WTC11 (cell line): ENCODE measurements at regions not wholly inside any gene's neighbourhood (a gene's known extent, or its start where the extent isn't known, plus 50 kb on each side); places are given as distances from the start of the nearest gene placed in this dataset.

Source experiments
- ATAC-seq: fragments of 200-7000 bp; cut with Tn5 transposase; 2 replicates; pipeline ENCODE4 v1.10.0; 2021; ENCODE audit warnings: mild to moderate bottlenecking, moderate library complexity
- CTCF ChIA-PET: fragments of 300-600 bp; sonication (Branson Sonifier 250); formaldehyde crosslinking; loops from one replicate; lab custom pipeline; 2021; ENCODE audit warnings: antibody characterized with exemption; lab: Charles Lee
- POLR2A ChIA-PET: fragments of 350-600 bp; sonication (Branson Sonifier 250); formaldehyde crosslinking; loops from one replicate; lab custom pipeline; 2021; ENCODE audit warnings: antibody characterized with exemption; lab: Charles Lee
- DNase-seq: peaks from one replicate; pipeline ENCODE4 v3.0.0; 2021; ENCODE audit warnings: low spot score
- H3K27ac Mint-ChIP-seq: 2 replicates; pipeline ENCODE4 v1.8.0; 2021; ENCODE audit warnings: mixed read lengths
- H3K27me3 Mint-ChIP-seq: 2 replicates; pipeline ENCODE4 v1.8.0; 2021; ENCODE audit warnings: low read depth, mild to moderate bottlenecking, moderate library complexity, mixed read lengths
- H3K36me3 Mint-ChIP-seq: 2 replicates; pipeline ENCODE4 v1.8.0; 2021; ENCODE audit warnings: mixed read lengths
- H3K4me1 Mint-ChIP-seq: 2 replicates; pipeline ENCODE4 v1.8.0; 2022; ENCODE audit warnings: mixed read lengths
- H3K4me3 Mint-ChIP-seq: 2 replicates; pipeline ENCODE4 v1.8.0; 2021; ENCODE audit warnings: mild to moderate bottlenecking, moderate library complexity, mixed read lengths
- H3K9me3 Mint-ChIP-seq: 2 replicates; pipeline ENCODE4 v1.8.0; 2021; ENCODE audit warnings: mixed read lengths
- ATF1 ChIP-seq: sonication (generic); formaldehyde crosslinking; IDR thresholded peaks from 2 replicates; pipeline ENCODE4 v1.8.1; 2023; ENCODE audit warnings: mild to moderate bottlenecking, moderate library complexity, missing genetic modification reagents
- ATF3 ChIP-seq: sonication (generic); formaldehyde crosslinking; conservative IDR thresholded peaks from 2 replicates; pipeline ENCODE4 v1.8.1; 2022; ENCODE audit warnings: mild to moderate bottlenecking, missing genetic modification reagents
- CREB1 ChIP-seq: sonication (generic); formaldehyde crosslinking; IDR thresholded peaks from 2 replicates; pipeline ENCODE4 v1.8.0; 2023; ENCODE audit warnings: mild to moderate bottlenecking, missing genetic modification reagents
- CTCF ChIP-seq: fragments of 200-600 bp; IDR thresholded peaks from 2 replicates; pipeline ENCODE4 v1.8.0; 2022; ENCODE audit warnings: antibody characterized with exemption
- E2F1 ChIP-seq: sonication (generic); formaldehyde crosslinking; IDR thresholded peaks from 2 replicates; pipeline ENCODE4 v1.8.0; 2022; ENCODE audit warnings: mild to moderate bottlenecking, missing genetic modification reagents
- E2F5 ChIP-seq: sonication (generic); formaldehyde crosslinking; IDR thresholded peaks from 2 replicates; pipeline ENCODE4 v1.8.1; 2022; ENCODE audit warnings: mild to moderate bottlenecking, moderate library complexity, missing genetic modification reagents
- FOXP1 ChIP-seq: sonication (generic); formaldehyde crosslinking; IDR thresholded peaks from 2 replicates; pipeline ENCODE4 v1.8.0; 2022; ENCODE audit warnings: missing genetic modification reagents, mild to moderate bottlenecking, moderate library complexity, borderline replicate concordance
- GRHL2 ChIP-seq: fragments of 250-450 bp; sonication (Bioruptor Pico); IDR thresholded peaks from 2 replicates; pipeline ENCODE4 v1.8.0; 2022; ENCODE audit warnings: mild to moderate bottlenecking, moderate library complexity; ENCODE audit not compliant: insufficient replicate concordance, severe bottlenecking
- IRF1 ChIP-seq: sonication (generic); formaldehyde crosslinking; IDR thresholded peaks from 2 replicates; pipeline ENCODE4 v1.8.0; 2023; ENCODE audit warnings: missing genetic modification reagents
- IRF2 ChIP-seq: sonication (generic); formaldehyde crosslinking; IDR thresholded peaks from 2 replicates; pipeline ENCODE4 v1.8.0; 2022; ENCODE audit warnings: low read depth, missing genetic modification reagents, borderline replicate concordance
- KAT7 ChIP-seq: sonication (generic); formaldehyde crosslinking; IDR thresholded peaks from 2 replicates; pipeline ENCODE4 v1.8.1; 2023; ENCODE audit warnings: missing genetic modification reagents, mild to moderate bottlenecking, borderline replicate concordance
- NFATC4 ChIP-seq: fragments of 250-450 bp; sonication (Bioruptor Pico); IDR thresholded peaks from 2 replicates; pipeline ENCODE4 v1.9.0; 2021; ENCODE audit warnings: mild to moderate bottlenecking
- NFE2L1 ChIP-seq: sonication (generic); formaldehyde crosslinking; IDR thresholded peaks from 2 replicates; pipeline ENCODE4 v1.8.1; 2023; ENCODE audit warnings: missing genetic modification reagents
- NFYB ChIP-seq: sonication (generic); formaldehyde crosslinking; conservative IDR thresholded peaks from 2 replicates; pipeline ENCODE4 v1.8.0; 2022; ENCODE audit warnings: low read depth, missing genetic modification reagents
- NR1H2 ChIP-seq: sonication (generic); formaldehyde crosslinking; IDR thresholded peaks from 2 replicates; pipeline ENCODE4 v1.9.0; 2021; ENCODE audit warnings: mild to moderate bottlenecking, moderate library complexity, missing genetic modification reagents
- OVOL2 ChIP-seq: fragments of 250-450 bp; sonication (Bioruptor Pico); IDR thresholded peaks from 2 replicates; pipeline ENCODE4 v1.9.0; 2021; ENCODE audit warnings: mild to moderate bottlenecking, borderline replicate concordance
- RELA ChIP-seq: sonication (generic); formaldehyde crosslinking; IDR thresholded peaks from 2 replicates; pipeline ENCODE4 v1.8.1; 2022; ENCODE audit warnings: missing genetic modification reagents, mild to moderate bottlenecking, borderline replicate concordance
- SOX15 ChIP-seq: fragments of 250-450 bp; sonication (Bioruptor Pico); IDR thresholded peaks from 2 replicates; pipeline ENCODE4 v1.9.0; 2021; ENCODE audit warnings: mild to moderate bottlenecking
- TEAD1 ChIP-seq: sonication (generic); formaldehyde crosslinking; IDR thresholded peaks from 2 replicates; pipeline ENCODE4 v1.8.0; 2022; ENCODE audit warnings: mild to moderate bottlenecking, missing genetic modification reagents
- TEAD4 ChIP-seq: sonication (generic); formaldehyde crosslinking; IDR thresholded peaks from 2 replicates; pipeline ENCODE4 v1.8.0; 2022; ENCODE audit warnings: mild to moderate bottlenecking, missing genetic modification reagents
- ZMAT4 ChIP-seq: fragments of 250-450 bp; sonication (Bioruptor Pico); IDR thresholded peaks from 2 replicates; pipeline ENCODE4 v1.9.0; 2021; ENCODE audit warnings: mild to moderate bottlenecking
- ZNF219 ChIP-seq: sonication (generic); formaldehyde crosslinking; IDR thresholded peaks from 2 replicates; pipeline ENCODE4 v1.8.0; 2023; ENCODE audit warnings: missing genetic modification reagents, mild to moderate bottlenecking, borderline replicate concordance
- ZNF232 ChIP-seq: sonication (generic); formaldehyde crosslinking; IDR thresholded peaks from 2 replicates; pipeline ENCODE4 v1.8.0; 2022; ENCODE audit warnings: mild to moderate bottlenecking, missing genetic modification reagents
- ZNF396 ChIP-seq: fragments of 250-450 bp; sonication (Bioruptor Pico); IDR thresholded peaks from 2 replicates; pipeline ENCODE4 v1.8.0; 2021; ENCODE audit warnings: mild to moderate bottlenecking, moderate library complexity, borderline replicate concordance
- ZNF671 ChIP-seq: fragments of 250-450 bp; sonication (Bioruptor Pico); IDR thresholded peaks from 2 replicates; pipeline ENCODE4 v1.8.0; 2021; ENCODE audit warnings: mild to moderate bottlenecking

- TF ChIP-seq GRHL2 (CRISPR knock-in tag) (no peak), ZNF219 (no peak), SOX15 (CRISPR knock-in tag) (no peak)
Observed at GRCh38 chr1:118366286-118366685, 181.3 kb upstream of the SPAG17 start (continued).

- no peak overlapping the region for H3K27ac Mint-ChIP-seq
- no peak overlapping the region for H3K4me3 Mint-ChIP-seq
- TF ChIP-seq KAT7 (no peak), ZNF671 (CRISPR knock-in tag) (no peak), RELA (CRISPR knock-in tag) (no peak), TEAD1 (CRISPR knock-in tag) (no peak), TEAD4 (CRISPR knock-in tag) (no peak), E2F5 (no peak), ZNF396 (CRISPR knock-in tag) (no peak), CREB1 (no peak), FOXP1 (CRISPR knock-in tag) (no peak), CTCF (no peak), ZMAT4 (CRISPR knock-in tag) (no peak), E2F1 (no peak), NFATC4 (CRISPR knock-in tag) (no peak), OVOL2 (CRISPR knock-in tag) (no peak)
- ChIA-PET CTCF (no interaction called here), POLR2A (no interaction called here)
- no peaks in the 10 kb centered on the region for H3K27me3 Mint-ChIP-seq
- DNase-seq (no peak), ATAC-seq (no peak)
- peaks cover 7% of the 10 kb centered on the region for H3K4me1 Mint-ChIP-seq
- H3K36me3 Mint-ChIP-seq = peaks cover 22% of the 10 kb centered on the region
- H3K9me3 Mint-ChIP-seq = peaks cover 46% of the 10 kb centered on the region
Observed at GRCh38 chr1:118364882-118365281, 179.9 kb upstream of the SPAG17 start.

- no peak overlapping the region for H3K27ac Mint-ChIP-seq
- ChIA-PET CTCF (no interaction called here), POLR2A (no interaction called here)
- DNase-seq (no peak), ATAC-seq (no peak)
- H3K4me1 Mint-ChIP-seq = peaks cover 7% of the 10 kb centered on the region
- peaks cover 42% of the 10 kb centered on the region for H3K9me3 Mint-ChIP-seq
- peaks cover 22% of the 10 kb centered on the region for H3K36me3 Mint-ChIP-seq
- TF ChIP-seq NFYB (CRISPR knock-in tag) (no peak), ZNF232 (CRISPR knock-in tag) (no peak), NR1H2 (no peak), NFE2L1 (CRISPR knock-in tag) (no peak), ATF3 (CRISPR knock-in tag) (no peak), IRF2 (CRISPR knock-in tag) (no peak), IRF1 (CRISPR knock-in tag) (no peak), ATF1 (CRISPR knock-in tag) (no peak), CTCF (no peak), RELA (CRISPR knock-in tag) (no peak)
- H3K4me3 Mint-ChIP-seq = no peak overlapping the region
- no peaks in the 10 kb centered on the region for H3K27me3 Mint-ChIP-seq
Observed at GRCh38 chr1:118363396-118363795, 178.4 kb upstream of the SPAG17 start.
